Thymus (tissue), 11 donors: ENCODE measurements at regions not wholly inside any gene's neighbourhood (a gene's known extent, or its start where the extent isn't known, plus 50 kb on each side); places are given as distances from the start of the nearest gene placed in this dataset.
"Not testable (repeated sequence)": the region's sequence is repeated elsewhere in the genome, so short reads cannot be mapped to it uniquely, and the experiment has no call there.

ENCODE experiments used
- DNase-seq, 9 donors: peaks; one replicate each; pipeline ENCODE4 v3.0.0-alpha.2; 2013; ENCODE audit warnings: low spot score in 9 of 9, low read depth in 6 of 9, missing footprints in 1 of 9
- H3K27ac ChIP-seq, 2 donors: one replicate each; pipeline ENCODE4 v1.5.1; 2013; ENCODE audit warnings: control low read depth in 1 of 2, low read depth in 1 of 2, low read length in 1 of 2, mild to moderate bottlenecking in 1 of 2, moderate library complexity in 1 of 2
- H3K27me3 ChIP-seq, 2 donors: one replicate each; pipeline ENCODE4 v1.5.1; 2013; ENCODE audit warnings: low read length in 1 of 2; ENCODE audit not compliant: control insufficient read depth in 2 of 2, insufficient read depth in 1 of 2
- H3K36me3 ChIP-seq, 2 donors: one replicate each; pipeline ENCODE4 v1.5.1; 2013; ENCODE audit warnings: low read length in 1 of 2, mild to moderate bottlenecking in 1 of 2, moderate library complexity in 1 of 2; ENCODE audit not compliant: control insufficient read depth in 2 of 2, insufficient read depth in 2 of 2
- H3K4me1 ChIP-seq, 2 donors: one replicate each; pipeline ENCODE4 v1.5.1; 2013; ENCODE audit warnings: low read length in 2 of 2; ENCODE audit not compliant: control insufficient read depth in 2 of 2, insufficient read depth in 2 of 2
- H3K4me3 ChIP-seq, 2 donors: one replicate each; pipeline ENCODE4 v1.5.1; 2013; ENCODE audit warnings: low read length in 2 of 2, control low read depth in 1 of 2, mild to moderate bottlenecking in 1 of 2
- H3K9me3 ChIP-seq, 2 donors: one replicate each; pipeline ENCODE4 v1.5.1; 2013; ENCODE audit warnings: low read length in 1 of 2, mild to moderate bottlenecking in 1 of 2; ENCODE audit not compliant: control insufficient read depth in 2 of 2, insufficient read depth in 1 of 2
- WGBS: extraction: QIAGEN DNeasy Blood & Tissue Kit; methylation state at CpG from one replicate; pipeline ENCODE4 v1.1.7; 2013; 5-methylcytosine and 5-hydroxymethylcytosine counted together
- donor health status: healthy.

DNA sequence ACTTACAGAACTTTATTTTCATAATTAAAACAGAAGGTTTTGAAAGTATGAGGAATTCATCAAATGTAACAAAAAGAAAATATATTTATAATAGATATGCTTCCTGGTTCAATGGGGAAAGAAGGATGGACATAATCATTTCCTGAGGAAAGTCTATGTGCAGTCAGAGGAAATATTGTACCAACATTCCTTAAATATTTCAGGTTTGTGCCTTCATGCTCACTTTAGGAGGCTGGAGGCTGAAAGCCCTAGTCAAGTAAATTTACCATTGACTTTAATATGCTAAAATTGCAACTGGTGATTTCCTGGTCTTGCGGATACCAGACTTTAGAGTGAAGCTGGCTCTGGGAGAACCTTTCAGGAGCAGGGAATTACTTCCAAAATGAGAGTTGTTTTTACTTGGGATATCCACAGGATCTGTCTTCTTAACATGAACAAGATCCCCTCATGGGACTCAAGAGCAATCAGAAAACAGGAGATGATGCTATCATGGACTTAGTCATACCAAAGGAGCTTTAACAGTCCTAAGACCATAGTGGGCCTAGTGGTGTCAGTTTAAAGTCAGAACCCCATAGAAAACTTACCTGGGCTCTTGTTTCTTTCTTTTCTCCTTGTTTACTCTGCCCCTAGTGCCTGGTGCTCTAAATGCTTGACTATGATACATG is 762.8 kb upstream of the GRAMD2B start:
- Histone ChIP-seq H3K9me3 (no peaks in the 10 kb centered on the region), H3K4me3 (no peak overlapping the region), H3K36me3 (no peaks in the 10 kb centered on the region), H3K27ac (no peak overlapping the region), H3K27me3 (no peaks in the 10 kb centered on the region), H3K4me1 (no peaks in the 10 kb centered on the region)
- DNase-seq: no peak
- 100% methylated on average over 1 of the region's 1 CpG for WGBS

DNA sequence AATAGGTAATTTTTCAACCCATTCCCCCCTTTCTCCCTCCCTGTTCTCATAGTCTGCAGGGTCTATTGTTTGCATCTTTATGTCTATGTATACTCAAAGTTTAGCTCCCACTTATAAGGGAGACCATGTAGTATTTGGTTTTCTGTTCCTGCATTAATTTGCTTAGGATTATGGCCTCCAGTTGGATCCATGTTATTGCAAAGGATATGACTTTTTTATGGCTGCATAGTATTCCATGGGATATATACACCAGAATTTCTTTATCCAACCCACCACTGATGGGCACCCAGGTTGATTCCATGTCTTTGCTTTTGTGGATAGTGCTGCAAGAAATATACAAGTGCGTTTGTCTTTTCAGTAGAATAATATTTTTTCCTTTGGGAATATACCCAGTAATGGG is 761.6 kb upstream of the GRAMD2B start:
- Histone ChIP-seq H3K4me3 (no peak overlapping the region), H3K36me3 (no peaks in the 10 kb centered on the region), H3K9me3 (no peaks in the 10 kb centered on the region), H3K27ac (no peak overlapping the region), H3K27me3 (no peaks in the 10 kb centered on the region), H3K4me1 (no peaks in the 10 kb centered on the region)
- no peak for DNase-seq
- 96% methylated on average over 1 of the region's 1 CpG for WGBS

DNA sequence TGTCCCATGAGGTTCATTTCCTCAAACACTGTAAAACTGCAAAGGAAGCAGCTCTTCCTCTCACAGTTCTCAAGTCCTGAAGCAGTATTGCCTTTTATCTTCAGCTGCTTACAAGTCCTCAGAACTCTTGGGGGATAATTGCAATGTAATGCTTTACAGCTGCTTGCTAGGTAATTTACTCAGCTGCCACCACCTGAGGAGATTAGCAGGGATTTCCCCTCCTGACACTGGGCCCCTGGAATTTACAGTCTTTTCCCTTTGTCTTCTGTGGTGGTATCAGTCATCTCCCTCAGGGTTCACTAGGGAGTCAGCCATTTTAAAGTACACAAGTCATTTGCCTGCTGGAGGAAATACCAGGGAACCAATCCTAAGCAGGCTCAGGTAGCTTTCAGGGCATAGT is 754.3 kb upstream of the GRAMD2B start:
- Histone ChIP-seq H3K9me3 (no peaks in the 10 kb centered on the region), H3K4me3 (no peak overlapping the region), H3K27me3 (no peaks in the 10 kb centered on the region), H3K27ac (no peak overlapping the region), H3K4me1 (peaks cover 0 to 6% of the 10 kb centered on the region in 2 donors), H3K36me3 (no peaks in the 10 kb centered on the region)
- DNase-seq: peak in 4 of 9 donors; percentile 2 to 42 (median 6)

DNA sequence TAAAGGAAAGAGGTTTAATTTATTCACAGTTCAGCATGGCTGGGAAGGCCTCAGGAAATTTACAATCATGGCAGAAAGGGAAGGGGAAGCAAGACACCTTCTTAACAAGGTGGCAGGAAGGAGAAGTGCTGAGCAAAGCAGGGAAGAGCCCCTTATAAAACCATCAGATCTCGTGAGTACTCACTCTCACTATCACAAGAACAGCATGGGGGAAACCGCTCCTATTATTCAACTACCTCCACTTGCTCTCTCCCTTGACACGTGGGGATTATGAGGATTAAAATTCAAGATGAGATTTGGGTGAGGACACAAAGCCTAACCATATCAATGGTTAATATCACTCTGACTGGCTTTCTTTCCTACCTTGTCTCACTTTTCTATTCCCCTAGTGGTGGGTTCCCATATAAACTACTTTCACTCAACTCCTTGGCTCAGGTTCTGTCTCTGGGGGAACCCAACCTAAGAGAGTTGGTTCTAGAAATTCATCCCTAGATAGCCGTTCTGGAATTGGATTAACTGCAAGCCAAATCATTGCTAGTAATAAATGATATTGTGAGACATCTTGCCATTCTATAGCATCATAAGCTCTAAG is 749.8 kb upstream of the GRAMD2B start:
- DNase-seq: no peak
- WGBS: 88% methylated on average over 4 of the region's 4 CpGs
- Histone ChIP-seq H3K9me3 (no peaks in the 10 kb centered on the region), H3K36me3 (no peaks in the 10 kb centered on the region), H3K4me3 (no peak overlapping the region), H3K4me1 (peaks cover 0 to 6% of the 10 kb centered on the region in 2 donors), H3K27ac (no peak overlapping the region), H3K27me3 (no peaks in the 10 kb centered on the region)

DNA sequence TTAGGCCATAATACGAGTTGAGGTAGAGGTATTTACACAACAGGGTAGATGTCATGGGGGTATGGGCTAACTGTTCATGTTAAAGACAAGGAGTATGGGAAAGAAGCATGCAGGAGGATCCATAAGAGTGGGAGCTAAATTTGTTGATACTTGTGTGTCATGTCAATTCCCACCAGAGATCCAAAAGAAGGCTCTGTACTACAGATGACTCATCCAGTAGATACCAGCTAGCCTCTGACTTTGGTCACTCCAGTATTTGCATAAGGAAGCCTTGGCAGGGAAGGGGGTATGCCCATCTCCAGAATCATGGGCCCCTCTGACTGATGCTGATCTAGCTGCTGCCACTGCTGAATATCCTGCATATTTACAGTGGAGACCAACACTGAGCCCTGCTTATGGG is 743.7 kb upstream of the GRAMD2B start:
- Histone ChIP-seq H3K4me3 (no peak overlapping the region), H3K9me3 (no peaks in the 10 kb centered on the region), H3K4me1 (no peaks in the 10 kb centered on the region), H3K27me3 (no peaks in the 10 kb centered on the region), H3K36me3 (no peaks in the 10 kb centered on the region), H3K27ac (no peak overlapping the region)
- WGBS: 93% methylated on average over 1 of the region's 1 CpG
- no peak for DNase-seq

DNA sequence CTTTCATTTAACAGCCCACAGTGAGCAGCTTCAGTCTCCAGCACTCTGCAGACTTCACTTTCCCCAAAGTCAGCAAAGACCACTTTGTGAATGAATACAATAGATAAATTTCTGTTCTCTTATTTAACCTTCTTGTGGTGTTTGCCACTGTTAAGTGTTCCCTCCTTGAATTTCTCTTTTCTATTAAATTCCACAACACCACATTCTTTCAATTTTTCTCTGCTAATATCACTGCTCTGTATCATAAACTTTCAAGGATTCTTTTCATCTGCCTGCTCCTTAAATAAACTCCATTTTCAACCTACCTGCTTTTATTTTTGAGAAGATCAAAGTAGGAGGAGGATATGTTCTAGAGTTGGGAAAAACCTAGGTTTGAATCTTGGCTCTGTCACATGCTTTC is 739.5 kb upstream of the GRAMD2B start:
- Histone ChIP-seq H3K4me3 (no peak overlapping the region), H3K36me3 (no peaks in the 10 kb centered on the region), H3K27ac (no peak overlapping the region), H3K27me3 (no peaks in the 10 kb centered on the region), H3K4me1 (no peaks in the 10 kb centered on the region), H3K9me3 (no peaks in the 10 kb centered on the region)
- no peak for DNase-seq

DNA sequence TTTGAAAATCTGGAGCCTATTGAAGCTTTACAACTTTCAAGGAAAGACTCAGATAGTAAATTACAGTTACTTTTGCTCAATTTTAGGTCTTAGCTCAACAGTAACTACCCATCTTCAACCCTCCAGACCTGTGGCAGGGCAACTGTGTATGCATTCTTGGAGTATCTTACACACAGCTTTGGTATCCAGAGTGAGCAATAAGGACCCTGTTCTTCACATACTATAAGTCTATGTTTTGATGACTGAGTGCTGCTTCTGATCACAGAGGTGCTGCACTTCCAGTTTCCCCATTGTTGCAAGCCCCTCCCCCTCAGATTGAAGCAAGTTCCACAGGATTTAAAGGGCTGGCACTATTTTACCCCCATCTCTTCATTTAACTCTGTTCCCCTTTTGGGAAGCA is 737.4 kb upstream of the GRAMD2B start:
- Histone ChIP-seq H3K36me3 (no peaks in the 10 kb centered on the region), H3K9me3 (no peaks in the 10 kb centered on the region), H3K4me3 (no peak overlapping the region), H3K4me1 (no peaks in the 10 kb centered on the region), H3K27me3 (no peaks in the 10 kb centered on the region), H3K27ac (no peak overlapping the region)
- no peak for DNase-seq

DNA sequence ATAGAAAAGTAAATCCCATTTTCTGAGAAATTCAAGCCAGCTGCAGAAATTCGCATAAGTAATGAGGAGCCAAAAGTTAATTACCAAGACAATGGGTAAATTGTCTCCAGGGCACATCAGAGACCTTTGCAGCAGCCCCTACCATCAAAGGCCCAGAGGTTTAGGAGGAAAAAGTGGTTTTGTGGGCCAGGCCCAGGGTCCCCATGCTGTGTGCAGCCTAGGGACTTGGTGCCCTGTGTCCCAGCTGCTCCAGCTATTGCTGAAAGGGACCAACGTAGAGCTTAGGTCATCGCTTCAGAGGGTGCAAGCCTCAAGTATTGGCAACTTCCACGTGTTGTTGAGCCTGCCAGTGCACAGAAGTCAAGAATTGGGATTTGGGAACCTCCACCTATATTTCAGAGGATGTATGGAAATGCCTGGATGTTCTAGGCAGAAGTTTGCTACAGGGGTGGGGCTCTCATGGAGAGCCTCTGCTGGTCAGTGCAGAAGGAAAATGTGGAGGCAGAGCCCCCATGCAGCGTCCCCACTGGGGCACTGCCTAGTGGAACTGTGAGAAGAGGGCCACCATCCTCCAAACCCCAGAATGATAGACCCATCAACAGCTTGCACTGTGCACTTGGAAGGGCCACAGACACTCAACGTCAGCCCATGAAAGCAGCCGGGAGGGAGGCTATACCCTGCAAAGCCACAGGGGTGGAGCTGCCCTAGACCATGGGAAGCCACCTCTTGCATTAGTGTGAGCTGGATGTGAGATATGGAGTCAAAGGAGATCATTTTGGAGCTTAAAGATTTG is 731.3 kb upstream of the GRAMD2B start:
- H3K9me3 ChIP-seq, DNase-seq, H3K27ac ChIP-seq, H3K4me1 ChIP-seq, H3K27me3 ChIP-seq, H3K36me3 ChIP-seq, H3K4me3 ChIP-seq: not testable (repeated sequence)
- WGBS: 94% methylated on average over 7 of the region's 7 CpGs

DNA sequence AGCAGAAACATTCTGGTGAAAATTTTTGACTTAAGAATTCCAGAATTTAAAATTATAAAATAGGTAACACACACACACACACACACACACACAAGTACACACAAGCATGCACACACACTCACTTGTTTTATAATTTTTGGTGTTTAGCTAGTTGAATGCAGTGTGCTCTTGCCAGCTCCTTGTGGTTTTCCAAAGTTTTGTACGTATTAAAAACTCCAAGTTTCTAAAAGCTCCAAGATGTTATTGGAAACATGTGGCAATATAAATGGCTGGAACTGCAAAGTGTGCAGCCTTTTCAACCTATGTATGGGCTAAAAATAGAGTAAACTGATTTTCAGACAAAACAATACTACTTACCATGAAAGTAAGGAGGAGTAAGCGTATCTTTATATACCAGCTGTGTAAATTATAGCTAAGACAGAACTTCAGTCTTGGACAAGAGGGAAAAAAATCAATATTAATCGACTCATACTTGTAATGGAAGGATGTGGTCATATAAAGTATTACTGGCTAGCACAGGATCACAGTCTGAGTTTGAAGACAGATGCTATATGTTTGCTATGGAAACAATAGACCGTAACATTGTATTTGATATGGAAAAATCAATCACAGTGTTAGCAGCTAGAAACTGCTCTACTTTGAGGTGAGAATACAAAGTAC is 727.1 kb upstream of the GRAMD2B start:
- Histone ChIP-seq H3K4me1 (no peaks in the 10 kb centered on the region), H3K9me3 (peaks cover 0 to 1% of the 10 kb centered on the region in 2 donors), H3K27ac (no peak overlapping the region), H3K36me3 (no peaks in the 10 kb centered on the region), H3K4me3 (no peak overlapping the region), H3K27me3 (no peaks in the 10 kb centered on the region)
- DNase-seq: no peak
- WGBS: 78% methylated on average over 4 of the region's 4 CpGs
